DND-41 (cell line): ENCODE measurements at regions not wholly inside any gene's neighbourhood (a gene's known extent, or its start where the extent isn't known, plus 50 kb on each side); places are given as distances from the start of the nearest gene placed in this dataset.

Source experiments
- CTCF ChIP-seq: IDR thresholded peaks from 2 replicates; pipeline ENCODE4 v1.5.1; 2012; ENCODE audit warnings: borderline replicate concordance, low read length, moderate library complexity, mild to moderate bottlenecking; ENCODE audit not compliant: poor library complexity, severe bottlenecking; ENCODE audit errors: extremely low read depth
- EZH2 ChIP-seq: IDR thresholded peaks from 3 replicates; pipeline ENCODE4 v1.6.1; 2012; ENCODE audit warnings: borderline replicate concordance, low read depth, mild to moderate bottlenecking, moderate library complexity, low read length, inconsistent platforms; ENCODE audit not compliant: severe bottlenecking

GRCh38 chr1:80645621-80646020 lies 1155.1 kb upstream of the ADGRL2 start:
- TF ChIP-seq CTCF (no peak), EZH2 (no peak)
